ENCODE measurements at regions not wholly inside any gene's neighbourhood (a gene's known extent, or its start where the extent isn't known, plus 50 kb on each side); places are given as distances from the start of the nearest gene placed in this dataset.

GRCh38 chr5:68749077-68749476 lies 344.7 kb upstream of the SLC30A5 start:
- TF ChIP-seq CTCF (conservative IDR thresholded peaks at IDR 0.05; ENCODE audit: low read depth in 2 of 2) (no peak), EZH2phosphoT487 (IDR thresholded peaks at IDR 0.05; ENCODE audit: unreplicated experiment) (no peak), NANOG (IDR thresholded peaks at IDR 0.05; ENCODE audit: borderline replicate concordance) (no peak), JUNB (IDR thresholded peaks at IDR 0.05; ENCODE audit: unreplicated experiment) (no peak), POLR2AphosphoS5 (IDR thresholded peaks at IDR 0.05; ENCODE audit: low read depth) (no peak), EZH2 (IDR thresholded peaks at IDR 0.05; ENCODE audit: low read depth, unreplicated experiment) (no peak), ZNF331 (CRISPR knock-in tag; IDR thresholded peaks at IDR 0.05; ENCODE audit: low read depth) (no peak), CREB1 (CRISPR knock-in tag; IDR thresholded peaks at IDR 0.05; ENCODE audit: low read depth) (no peak)
- TF ChIP-seq, protein P1, sequence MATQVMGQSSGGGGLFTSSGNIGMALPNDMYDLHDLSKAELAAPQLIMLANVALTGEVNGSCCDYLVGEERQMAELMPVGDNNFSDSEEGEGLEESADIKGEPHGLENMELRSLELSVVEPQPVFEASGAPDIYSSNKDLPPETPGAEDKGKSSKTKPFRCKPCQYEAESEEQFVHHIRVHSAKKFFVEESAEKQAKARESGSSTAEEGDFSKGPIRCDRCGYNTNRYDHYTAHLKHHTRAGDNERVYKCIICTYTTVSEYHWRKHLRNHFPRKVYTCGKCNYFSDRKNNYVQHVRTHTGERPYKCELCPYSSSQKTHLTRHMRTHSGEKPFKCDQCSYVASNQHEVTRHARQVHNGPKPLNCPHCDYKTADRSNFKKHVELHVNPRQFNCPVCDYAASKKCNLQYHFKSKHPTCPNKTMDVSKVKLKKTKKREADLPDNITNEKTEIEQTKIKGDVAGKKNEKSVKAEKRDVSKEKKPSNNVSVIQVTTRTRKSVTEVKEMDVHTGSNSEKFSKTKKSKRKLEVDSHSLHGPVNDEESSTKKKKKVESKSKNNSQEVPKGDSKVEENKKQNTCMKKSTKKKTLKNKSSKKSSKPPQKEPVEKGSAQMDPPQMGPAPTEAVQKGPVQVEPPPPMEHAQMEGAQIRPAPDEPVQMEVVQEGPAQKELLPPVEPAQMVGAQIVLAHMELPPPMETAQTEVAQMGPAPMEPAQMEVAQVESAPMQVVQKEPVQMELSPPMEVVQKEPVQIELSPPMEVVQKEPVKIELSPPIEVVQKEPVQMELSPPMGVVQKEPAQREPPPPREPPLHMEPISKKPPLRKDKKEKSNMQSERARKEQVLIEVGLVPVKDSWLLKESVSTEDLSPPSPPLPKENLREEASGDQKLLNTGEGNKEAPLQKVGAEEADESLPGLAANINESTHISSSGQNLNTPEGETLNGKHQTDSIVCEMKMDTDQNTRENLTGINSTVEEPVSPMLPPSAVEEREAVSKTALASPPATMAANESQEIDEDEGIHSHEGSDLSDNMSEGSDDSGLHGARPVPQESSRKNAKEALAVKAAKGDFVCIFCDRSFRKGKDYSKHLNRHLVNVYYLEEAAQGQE (IDR thresholded peaks at IDR 0.05; ENCODE audit: unreplicated experiment) = no peak
- TF ChIP-seq, protein P2, sequence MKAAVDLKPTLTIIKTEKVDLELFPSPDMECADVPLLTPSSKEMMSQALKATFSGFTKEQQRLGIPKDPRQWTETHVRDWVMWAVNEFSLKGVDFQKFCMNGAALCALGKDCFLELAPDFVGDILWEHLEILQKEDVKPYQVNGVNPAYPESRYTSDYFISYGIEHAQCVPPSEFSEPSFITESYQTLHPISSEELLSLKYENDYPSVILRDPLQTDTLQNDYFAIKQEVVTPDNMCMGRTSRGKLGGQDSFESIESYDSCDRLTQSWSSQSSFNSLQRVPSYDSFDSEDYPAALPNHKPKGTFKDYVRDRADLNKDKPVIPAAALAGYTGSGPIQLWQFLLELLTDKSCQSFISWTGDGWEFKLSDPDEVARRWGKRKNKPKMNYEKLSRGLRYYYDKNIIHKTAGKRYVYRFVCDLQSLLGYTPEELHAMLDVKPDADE (IDR thresholded peaks at IDR 0.05) = no peak

Measured in GM23338 (cell line).